ENCODE measurements at regions not wholly inside any gene's neighbourhood (a gene's known extent, or its start where the extent isn't known, plus 50 kb on each side); places are given as distances from the start of the nearest gene placed in this dataset.

- no peaks in the 10 kb centered on the region for H3K4me1 ChIP-seq (ENCODE audit: control insufficient read depth, low read length)
- H3K9me3 ChIP-seq (ENCODE audit: control insufficient read depth, insufficient read depth, low read length) = no peaks in the 10 kb centered on the region
- H3K36me3 ChIP-seq (ENCODE audit: control insufficient read depth, low read length) = no peaks in the 10 kb centered on the region
- H3K4me2 ChIP-seq (ENCODE audit: low read length) = no peak overlapping the region
- peaks cover 3% of the 10 kb centered on the region; the same call in 1 of the 2 replicates for H3K27me3 ChIP-seq (ENCODE audit: control insufficient read depth, low read length)
- no peaks in the 10 kb centered on the region for H3K79me2 ChIP-seq (ENCODE audit: control insufficient read depth, low read length)
- no peak overlapping the region for H3K4me3 ChIP-seq (ENCODE audit: low read length)
- H4K20me1 ChIP-seq (ENCODE audit: control insufficient read depth, insufficient read depth, low read depth, low read length) = no peaks in the 10 kb centered on the region
- H3F3A ChIP-seq (ENCODE audit: control insufficient read depth, insufficient read depth) = no peaks in the 10 kb centered on the region
- no peak overlapping the region for H3K27ac ChIP-seq (ENCODE audit: low read depth, low read length)
- TF ChIP-seq EZH2phosphoT487 (IDR thresholded peaks at IDR 0.05; ENCODE audit: borderline replicate concordance, low read length) = no peak
- TF ChIP-seq CTCF (IDR thresholded peaks at IDR 0.05; ENCODE audit: low read depth, low read length, poor library complexity, severe bottlenecking) = no peak
- no peaks in the 10 kb centered on the region for H3K9me2 ChIP-seq (replicated peaks; ENCODE audit: control insufficient read depth, low read length)
These were observed 308.0 kb downstream of the MATN1 start for GRCh38 chr1:30415171-30415940.

GRCh38 chr1:30414851-30415165, 308.6 kb downstream of the MATN1 start:
- Histone ChIP-seq H3K79me2 (ENCODE audit: control insufficient read depth, low read length) (no peaks in the 10 kb centered on the region), H3K4me1 (ENCODE audit: control insufficient read depth, low read length) (no peaks in the 10 kb centered on the region), H3F3A (ENCODE audit: control insufficient read depth, insufficient read depth) (no peaks in the 10 kb centered on the region), H3K36me3 (ENCODE audit: control insufficient read depth, low read length) (no peaks in the 10 kb centered on the region), H3K9me3 (ENCODE audit: control insufficient read depth, insufficient read depth, low read length) (no peaks in the 10 kb centered on the region), H4K20me1 (ENCODE audit: control insufficient read depth, insufficient read depth, low read depth, low read length) (no peaks in the 10 kb centered on the region), H3K27ac (ENCODE audit: low read depth, low read length) (no peak overlapping the region), H3K9me2 (replicated peaks; ENCODE audit: control insufficient read depth, low read length) (no peaks in the 10 kb centered on the region), H3K4me2 (ENCODE audit: low read length) (no peak overlapping the region), H3K27me3 (ENCODE audit: control insufficient read depth, low read length) (peaks cover 3% of the 10 kb centered on the region; the same call in 1 of the 2 replicates), H3K4me3 (ENCODE audit: low read length) (no peak overlapping the region)
- TF ChIP-seq EZH2phosphoT487 (IDR thresholded peaks at IDR 0.05; ENCODE audit: borderline replicate concordance, low read length) (no peak), CTCF (IDR thresholded peaks at IDR 0.05; ENCODE audit: low read depth, low read length, poor library complexity, severe bottlenecking) (no peak)

- Histone ChIP-seq H3K79me2 (ENCODE audit: control insufficient read depth, low read length) (no peaks in the 10 kb centered on the region), H4K20me1 (ENCODE audit: control insufficient read depth, insufficient read depth, low read depth, low read length) (no peaks in the 10 kb centered on the region), H3K27ac (ENCODE audit: low read depth, low read length) (no peak overlapping the region), H3K4me2 (ENCODE audit: low read length) (no peak overlapping the region), H3K4me3 (ENCODE audit: low read length) (no peak overlapping the region), H3K4me1 (ENCODE audit: control insufficient read depth, low read length) (no peaks in the 10 kb centered on the region), H3K9me2 (replicated peaks; ENCODE audit: control insufficient read depth, low read length) (no peaks in the 10 kb centered on the region), H3K27me3 (ENCODE audit: control insufficient read depth, low read length) (peaks cover 3% of the 10 kb centered on the region; the same call in 1 of the 2 replicates), H3K9me3 (ENCODE audit: control insufficient read depth, insufficient read depth, low read length) (no peaks in the 10 kb centered on the region), H3F3A (ENCODE audit: control insufficient read depth, insufficient read depth) (no peaks in the 10 kb centered on the region), H3K36me3 (ENCODE audit: control insufficient read depth, low read length) (no peaks in the 10 kb centered on the region)
- TF ChIP-seq CTCF (IDR thresholded peaks at IDR 0.05; ENCODE audit: low read depth, low read length, poor library complexity, severe bottlenecking) (no peak), EZH2phosphoT487 (IDR thresholded peaks at IDR 0.05; ENCODE audit: borderline replicate concordance, low read length) (no peak)
These were observed 309.1 kb downstream of the MATN1 start for GRCh38 chr1:30414086-30414850.
